Lung (tissue), 11 donors: ENCODE measurements at regions not wholly inside any gene's neighbourhood (a gene's known extent, or its start where the extent isn't known, plus 50 kb on each side); places are given as distances from the start of the nearest gene placed in this dataset.

ENCODE experiments used
- ATAC-seq: fragments of 200-7000 bp; cut with Tn5 transposase; one replicate; pipeline ENCODE4 v1.9.1; 2020; ENCODE audit warnings: moderate number of reproducible peaks; ENCODE audit not compliant: insufficient read depth, low FRiP score
- DNase-seq, 3 donors: peaks; one replicate each; pipeline ENCODE4 v3.0.0-alpha.2; 2013 to 2017
- H3K27ac ChIP-seq, 2 donors: one replicate each; pipeline ENCODE4 v1.5.1; 2013; ENCODE audit warnings: mild to moderate bottlenecking in 2 of 2, moderate library complexity in 2 of 2, control low read depth in 1 of 2, inconsistent platforms in 1 of 2, low read depth in 1 of 2, low read length in 1 of 2
- H3K27me3 ChIP-seq, 3 donors: one replicate each; pipeline ENCODE4 v1.5.1; 2013; ENCODE audit warnings: low read length in 2 of 3; ENCODE audit not compliant: control insufficient read depth in 3 of 3, insufficient read depth in 3 of 3
- H3K36me3 ChIP-seq, 4 donors: one replicate each; pipeline ENCODE4 v1.5.1; 2013; ENCODE audit warnings: low read length in 4 of 4, mild to moderate bottlenecking in 1 of 4, moderate library complexity in 1 of 4; ENCODE audit not compliant: control insufficient read depth in 4 of 4, insufficient read depth in 4 of 4
- H3K4me1 ChIP-seq, 5 donors: one replicate each; pipeline ENCODE4 v1.5.1; 2013; ENCODE audit warnings: low read length in 5 of 5, mild to moderate bottlenecking in 2 of 5, moderate library complexity in 1 of 5; ENCODE audit not compliant: control insufficient read depth in 5 of 5, insufficient read depth in 5 of 5
- H3K4me3 ChIP-seq: one replicate; pipeline ENCODE4 v1.5.1; 2013; ENCODE audit warnings: mild to moderate bottlenecking, control low read depth, moderate library complexity
- H3K9ac ChIP-seq, 2 donors: one replicate each; pipeline ENCODE4 v1.5.1; 2013; ENCODE audit warnings: low read length in 2 of 2, control low read depth in 1 of 2; ENCODE audit not compliant: insufficient read depth in 1 of 2
- H3K9me3 ChIP-seq, 4 donors: one replicate each; pipeline ENCODE4 v1.5.1; 2013; ENCODE audit warnings: low read length in 3 of 4, mild to moderate bottlenecking in 1 of 4, moderate library complexity in 1 of 4; ENCODE audit not compliant: control insufficient read depth in 4 of 4, insufficient read depth in 3 of 4
- CTCF ChIP-seq: IDR thresholded peaks from 2 replicates; pipeline ENCODE4 v1.5.1; 2012; ENCODE audit warnings: mild to moderate bottlenecking; ENCODE audit errors: control extremely low read depth, extremely low read depth
- WGBS, 2 donors: extraction: QIAGEN DNeasy Blood & Tissue Kit; methylation state at CpG; one replicate each; pipeline ENCODE4 v1.1.7; 2013; 5-methylcytosine and 5-hydroxymethylcytosine counted together
- donor health status: control.
- donor health status: control.
- donor health status: Bipolar disorder and iron deficiency.
- donor health status: healthy.
- donor health status: DM: yes; HTN: yes; CAD: no.

- Histone ChIP-seq H3K9me3 (no peaks in the 10 kb centered on the region), H3K27me3 (no peaks in the 10 kb centered on the region), H3K9ac (no peak overlapping the region), H3K27ac (no peak overlapping the region), H3K36me3 (no peaks in the 10 kb centered on the region), H3K4me1 (peaks cover 0 to 3% (median 0%) of the 10 kb centered on the region in 5 donors), H3K4me3 (no peak overlapping the region)
- TF ChIP-seq CTCF: no peak
- ATAC-seq (no peak), DNase-seq (no peak)
Measured at GRCh38 chr1:87961992-87962391, 633.3 kb downstream of the LMO4 start.

- DNase-seq: no peak
- H3K27ac ChIP-seq: no peak overlapping the region
- no peak overlapping the region for H3K4me3 ChIP-seq
- no peak overlapping the region for H3K9ac ChIP-seq
- H3K36me3 ChIP-seq: no peaks in the 10 kb centered on the region
- H3K9me3 ChIP-seq: no peaks in the 10 kb centered on the region
- 49 to 74% methylated on average over 2 of the region's 2 CpGs for WGBS, 2 donors
- peaks cover 0 to 10% (median 3%) of the 10 kb centered on the region in 5 donors for H3K4me1 ChIP-seq
- TF ChIP-seq CTCF: no peak
- ATAC-seq: no peak
- no peaks in the 10 kb centered on the region for H3K27me3 ChIP-seq
Measured at GRCh38 chr1:87963556-87963955, 634.9 kb downstream of the LMO4 start.

- no peak overlapping the region for H3K4me3 ChIP-seq
- H3K27me3 ChIP-seq: no peaks in the 10 kb centered on the region
- no peak overlapping the region for H3K27ac ChIP-seq
- H3K9ac ChIP-seq: no peak overlapping the region
- DNase-seq (no peak), ATAC-seq (no peak)
- H3K4me1 ChIP-seq: peaks cover 0 to 17% (median 3%) of the 10 kb centered on the region in 5 donors
- WGBS, 2 donors: 86 to 90% methylated on average over 5 of the region's 5 CpGs
- H3K9me3 ChIP-seq: no peaks in the 10 kb centered on the region
- H3K36me3 ChIP-seq: no peaks in the 10 kb centered on the region
- TF ChIP-seq CTCF: no peak
Measured at GRCh38 chr1:87965193-87965592, 636.5 kb downstream of the LMO4 start.
